HepG2 (cell line): ENCODE measurements at regions not wholly inside any gene's neighbourhood (a gene's known extent, or its start where the extent isn't known, plus 50 kb on each side); places are given as distances from the start of the nearest gene placed in this dataset.

Experiments
- ATAC-seq: fragments of 200-7000 bp; cut with Tn5 transposase; 3 replicates; pipeline ENCODE4 v1.9.1; 2020; ENCODE audit warnings: mild to moderate bottlenecking, moderate library complexity
- BruUV-seq: library from RNA; stranded (reverse); fragments of 400-500 nt; replicated peaks from 2 replicates; lab custom pipeline; 2021; lab: Mats Ljungman, UMichigan
- CTCF ChIA-PET: fragments of 300-600 bp; formaldehyde crosslinking; extraction: SDS; loops from one replicate; lab custom pipeline; 2021; ENCODE audit warnings: low total read pairs, inconsistent platforms, low intra/inter-chr PET ratio; lab: Yijun Ruan, JAX
- POLR2A ChIA-PET: fragments of 350-600 bp; sonication (Branson Sonifier 250); formaldehyde crosslinking; loops from one replicate; lab custom pipeline; 2020; ENCODE audit warnings: antibody characterized with exemption, inconsistent platforms; lab: Yijun Ruan, JAX
- DNase-seq: peaks from one replicate; pipeline ENCODE4 v3.0.0-alpha.2; 2015; ENCODE audit warnings: low spot score
- FAIRE-seq: peaks from 3 replicates; lab custom pipeline; 2011; peaks lifted over from hg19 to GRCh38; lab: Jason Lieb, UNC
- H2AFZ ChIP-seq: one replicate; pipeline ENCODE4 v1.6.1; 2011; ENCODE audit warnings: low read length, inconsistent platforms
- H3K27ac ChIP-seq: fragments of 300-600 bp; 3 replicates; pipeline ENCODE4 v1.8.0; 2011; ENCODE audit warnings: mixed run types, mild to moderate bottlenecking, mixed read lengths, low read length, inconsistent platforms; ENCODE audit not compliant: insufficient read depth; ENCODE audit errors: extremely low read length
- H3K27me3 ChIP-seq, 2 experiments: fragments of 200-600 bp in 1 of 2; 2 replicates in 1 of 2; 3 replicates in 1 of 2; pipeline versions ENCODE4 v1.6.0 to v1.8.0; 2011; ENCODE audit warnings: low read length in 2 of 2, mild to moderate bottlenecking in 2 of 2, moderate library complexity in 2 of 2, inconsistent platforms in 1 of 2; ENCODE audit not compliant: insufficient read depth in 2 of 2, control insufficient read depth in 1 of 2
- H3K36me3 ChIP-seq, 2 experiments: fragments of 200-600 bp in 1 of 2; replicated peaks in 1 of 2; 2 replicates in 1 of 2; 3 replicates in 1 of 2; pipeline versions ENCODE4 v1.5.1 to v1.8.0; 2011; ENCODE audit warnings: low read length in 2 of 2, inconsistent platforms in 1 of 2; ENCODE audit not compliant: insufficient read depth in 2 of 2, control insufficient read depth in 1 of 2
- H3K4me1 ChIP-seq: 2 replicates; pipeline ENCODE4 v1.5.1; 2012; ENCODE audit warnings: low read length, inconsistent platforms; ENCODE audit not compliant: insufficient read depth
- H3K4me2 ChIP-seq: 2 replicates; pipeline ENCODE4 v1.6.0; 2011; ENCODE audit warnings: low read depth, low read length, inconsistent platforms
- H3K4me3 ChIP-seq, 3 experiments: fragments of 200-600 bp in 1 of 3; sonication (generic), shearing (Covaris generic) in 1 of 3; replicated peaks in 1 of 3; 2 replicates each; pipeline ENCODE4 v1.5.1; 2011 to 2016; ENCODE audit warnings: low read length in 3 of 3, inconsistent platforms in 2 of 3, low read depth in 2 of 3, mild to moderate bottlenecking in 2 of 3, control low read depth in 1 of 3, mixed read lengths in 1 of 3; ENCODE audit not compliant: insufficient read depth in 1 of 3
- H3K79me2 ChIP-seq: one replicate; pipeline ENCODE4 v1.6.1; 2011; ENCODE audit warnings: low read length, inconsistent platforms; ENCODE audit not compliant: insufficient read depth
- H3K9ac ChIP-seq: 2 replicates; pipeline ENCODE4 v1.6.0; 2011; ENCODE audit warnings: mild to moderate bottlenecking, low read depth, low read length, inconsistent platforms; ENCODE audit not compliant: insufficient read depth
- H3K9me3 ChIP-seq: 2 replicates; pipeline ENCODE4 v1.5.1; 2012; ENCODE audit warnings: mild to moderate bottlenecking, low read length
- H4K20me1 ChIP-seq: 2 replicates; pipeline ENCODE4 v1.6.0; 2011; ENCODE audit warnings: inconsistent platforms, mild to moderate bottlenecking, low read length, moderate library complexity; ENCODE audit not compliant: insufficient read depth
- KDM5B ChIP-seq: sonication (generic); formaldehyde crosslinking; IDR thresholded peaks from 2 replicates; pipeline ENCODE4 v1.4.0; 2020; ENCODE audit warnings: missing genetic modification reagents, mild to moderate bottlenecking, borderline replicate concordance
- MATR3 ChIP-seq: sonication (generic); formaldehyde crosslinking; IDR thresholded peaks from 2 replicates; pipeline ENCODE4 v1.4.0; 2020; ENCODE audit warnings: missing genetic modification reagents
- ZBTB38 ChIP-seq: sonication (generic); formaldehyde crosslinking; IDR thresholded peaks from 2 replicates; pipeline ENCODE4 v1.5.1; 2020; ENCODE audit warnings: mild to moderate bottlenecking, missing genetic modification reagents
- ZNF766 ChIP-seq: sonication (generic); formaldehyde crosslinking; IDR thresholded peaks from 2 replicates; pipeline ENCODE4 v1.5.0; 2020; ENCODE audit warnings: missing genetic modification reagents, borderline replicate concordance
- WGBS: methylation state at CpG from one replicate; pipeline ENCODE4 v1.1.6; 2017; ENCODE audit warnings: low lambda C conversion rate; 5-methylcytosine and 5-hydroxymethylcytosine counted together
- in situ Hi-C: cut with HindIII; loops from 2 replicates; pipeline ENCODE4 v1.10.0; 2017; ENCODE audit warnings: low pct_unique_long_range_greater_than_20kb; ENCODE audit not compliant: extremely low pct_ligation_motif_present
- intact Hi-C: fragments of 100-400 bp; cut with micrococcal nuclease; formaldehyde crosslinking; loops from one replicate; pipeline ENCODE4 v1.10.0; 2022; ENCODE audit not compliant: unreplicated experiment
- TF ChIP-seq, protein P1 (sequence below): sonication (generic); formaldehyde crosslinking; IDR thresholded peaks from 2 replicates; pipeline ENCODE4 v1.5.1; 2020; ENCODE audit warnings: mild to moderate bottlenecking, missing genetic modification reagents, moderate library complexity
- TF ChIP-seq, protein P2 (sequence below): sonication (generic); formaldehyde crosslinking; IDR thresholded peaks from 2 replicates; pipeline ENCODE4 v1.9.0; 2021; ENCODE audit warnings: missing genetic modification reagents, borderline replicate concordance
- TF ChIP-seq, protein P3 (sequence below): sonication (generic); formaldehyde crosslinking; conservative IDR thresholded peaks from 2 replicates; pipeline ENCODE4 v1.4.0; 2020; ENCODE audit warnings: missing genetic modification reagents

DNA sequence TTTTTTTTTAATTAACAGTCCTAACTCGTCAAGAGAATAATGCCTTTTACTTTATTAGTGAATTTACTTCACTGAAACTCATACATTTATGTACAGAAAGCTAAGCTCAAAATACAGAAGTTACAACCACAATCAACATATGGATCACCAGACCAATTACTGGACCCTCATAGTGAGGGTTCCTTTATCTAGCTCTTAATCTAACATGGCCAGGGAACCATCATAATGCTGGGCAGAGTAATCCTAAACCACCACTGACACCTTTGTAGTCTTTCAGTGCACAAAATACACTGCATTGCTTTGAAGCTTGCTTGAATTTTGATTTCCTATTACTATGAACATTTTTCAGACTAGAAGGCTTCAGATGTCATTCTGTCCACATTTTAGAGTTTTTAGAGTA is 1406.6 kb upstream of the PCDH9 start:
- H3K4me2 ChIP-seq: no peak overlapping the region
- POLR2A ChIA-PET: no interaction called here
- H2AFZ ChIP-seq: no peak overlapping the region
- H3K9me3 ChIP-seq: no peaks in the 10 kb centered on the region
- 0% methylated on average over 1 of the region's 1 CpG for WGBS
- in situ Hi-C loops (no loop called here), intact Hi-C loops (no loop called here)
- no peak for DNase-seq
- BruUV-seq: no TSS peak
- no peaks in the 10 kb centered on the region for H4K20me1 ChIP-seq
- no peak overlapping the region for H3K27ac ChIP-seq
- no peaks in the 10 kb centered on the region for H3K36me3 ChIP-seq
- TF ChIP-seq, protein P1, sequence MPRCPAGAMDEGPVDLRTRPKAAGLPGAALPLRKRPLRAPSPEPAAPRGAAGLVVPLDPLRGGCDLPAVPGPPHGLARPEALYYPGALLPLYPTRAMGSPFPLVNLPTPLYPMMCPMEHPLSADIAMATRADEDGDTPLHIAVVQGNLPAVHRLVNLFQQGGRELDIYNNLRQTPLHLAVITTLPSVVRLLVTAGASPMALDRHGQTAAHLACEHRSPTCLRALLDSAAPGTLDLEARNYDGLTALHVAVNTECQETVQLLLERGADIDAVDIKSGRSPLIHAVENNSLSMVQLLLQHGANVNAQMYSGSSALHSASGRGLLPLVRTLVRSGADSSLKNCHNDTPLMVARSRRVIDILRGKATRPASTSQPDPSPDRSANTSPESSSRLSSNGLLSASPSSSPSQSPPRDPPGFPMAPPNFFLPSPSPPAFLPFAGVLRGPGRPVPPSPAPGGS: no peak
- TF ChIP-seq MATR3 (CRISPR knock-in tag) (no peak), ZBTB38 (CRISPR knock-in tag) (no peak), ZNF766 (CRISPR knock-in tag) (no peak), KDM5B (CRISPR knock-in tag) (no peak)
- TF ChIP-seq, protein P2, sequence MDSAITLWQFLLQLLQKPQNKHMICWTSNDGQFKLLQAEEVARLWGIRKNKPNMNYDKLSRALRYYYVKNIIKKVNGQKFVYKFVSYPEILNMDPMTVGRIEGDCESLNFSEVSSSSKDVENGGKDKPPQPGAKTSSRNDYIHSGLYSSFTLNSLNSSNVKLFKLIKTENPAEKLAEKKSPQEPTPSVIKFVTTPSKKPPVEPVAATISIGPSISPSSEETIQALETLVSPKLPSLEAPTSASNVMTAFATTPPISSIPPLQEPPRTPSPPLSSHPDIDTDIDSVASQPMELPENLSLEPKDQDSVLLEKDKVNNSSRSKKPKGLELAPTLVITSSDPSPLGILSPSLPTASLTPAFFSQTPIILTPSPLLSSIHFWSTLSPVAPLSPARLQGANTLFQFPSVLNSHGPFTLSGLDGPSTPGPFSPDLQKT (CRISPR knock-in tag): no peak
- TF ChIP-seq, protein P3, sequence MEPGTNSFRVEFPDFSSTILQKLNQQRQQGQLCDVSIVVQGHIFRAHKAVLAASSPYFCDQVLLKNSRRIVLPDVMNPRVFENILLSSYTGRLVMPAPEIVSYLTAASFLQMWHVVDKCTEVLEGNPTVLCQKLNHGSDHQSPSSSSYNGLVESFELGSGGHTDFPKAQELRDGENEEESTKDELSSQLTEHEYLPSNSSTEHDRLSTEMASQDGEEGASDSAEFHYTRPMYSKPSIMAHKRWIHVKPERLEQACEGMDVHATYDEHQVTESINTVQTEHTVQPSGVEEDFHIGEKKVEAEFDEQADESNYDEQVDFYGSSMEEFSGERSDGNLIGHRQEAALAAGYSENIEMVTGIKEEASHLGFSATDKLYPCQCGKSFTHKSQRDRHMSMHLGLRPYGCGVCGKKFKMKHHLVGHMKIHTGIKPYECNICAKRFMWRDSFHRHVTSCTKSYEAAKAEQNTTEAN (CRISPR knock-in tag): no peak
- TF ChIP-seq, all 625 proteins: peak for 0
- Histone ChIP-seq H3K9ac (no peak overlapping the region), H3K4me3 (no peak overlapping the region), H3K79me2 (no peaks in the 10 kb centered on the region), H3K27me3 (no peaks in the 10 kb centered on the region), H3K4me1 (no peaks in the 10 kb centered on the region)
- ATAC-seq (no peak), FAIRE-seq (no peak)
- CTCF ChIA-PET: no interaction called here
